ENCODE measurements at regions not wholly inside any gene's neighbourhood (a gene's known extent, or its start where the extent isn't known, plus 50 kb on each side); places are given as distances from the start of the nearest gene placed in this dataset.
"Not testable (repeated sequence)": the region's sequence is repeated elsewhere in the genome, so short reads cannot be mapped to it uniquely, and the experiment has no call there.

DNA sequence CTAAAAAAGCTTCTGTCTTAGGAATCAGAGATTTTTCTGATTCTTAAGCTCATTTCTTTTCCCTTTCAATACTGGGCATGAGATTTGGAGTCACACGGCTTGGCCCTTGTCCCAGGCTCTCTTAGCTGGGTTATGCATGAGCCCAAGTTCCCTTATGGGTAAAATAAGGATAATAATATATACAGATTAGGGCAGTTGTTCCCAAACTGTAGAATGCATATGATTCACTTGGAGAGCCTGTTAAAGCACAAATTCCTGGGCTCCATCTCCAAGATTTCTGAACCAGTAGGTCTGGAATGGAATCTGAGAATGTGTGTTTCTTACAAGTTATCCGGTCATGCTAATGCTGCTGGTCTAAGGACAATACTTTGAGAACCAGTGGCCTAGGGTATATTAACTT is 154.0 kb downstream of the REEP3 start:
- H3K9me3 ChIP-seq, result no peaks in the 10 kb centered on the region
- no peak for DNase-seq
- ChIA-PET CTCF (interaction anchor here (1.2 kb wide), 1 partner anchor 45 kb away, joined by 3 read pairs; no protein-coding TSS in a partner anchor), POLR2A (no interaction called here)
- H3K36me3 ChIP-seq (ENCODE audit: control insufficient read depth, insufficient read depth, low read length), result no peaks in the 10 kb centered on the region
- Mint-ChIP-seq H3K27ac (ENCODE audit: unreplicated experiment) (no peak overlapping the region), H3K36me3 (ENCODE audit: insufficient read depth, unreplicated experiment) (no peaks in the 10 kb centered on the region), H3K4me1 (ENCODE audit: low read depth, unreplicated experiment) (no peaks in the 10 kb centered on the region), H3K4me3 (ENCODE audit: unreplicated experiment) (no peak overlapping the region), H3K9me3 (ENCODE audit: unreplicated experiment) (no peaks in the 10 kb centered on the region), H3K27me3 (ENCODE audit: insufficient read depth, unreplicated experiment) (no peaks in the 10 kb centered on the region)
- intact Hi-C loops (cut with micrococcal nuclease; ENCODE audit: unreplicated experiment), result no loop called here
- no TSS peak for BruUV-seq (replicated peaks)
- TF ChIP-seq, protein P1, sequence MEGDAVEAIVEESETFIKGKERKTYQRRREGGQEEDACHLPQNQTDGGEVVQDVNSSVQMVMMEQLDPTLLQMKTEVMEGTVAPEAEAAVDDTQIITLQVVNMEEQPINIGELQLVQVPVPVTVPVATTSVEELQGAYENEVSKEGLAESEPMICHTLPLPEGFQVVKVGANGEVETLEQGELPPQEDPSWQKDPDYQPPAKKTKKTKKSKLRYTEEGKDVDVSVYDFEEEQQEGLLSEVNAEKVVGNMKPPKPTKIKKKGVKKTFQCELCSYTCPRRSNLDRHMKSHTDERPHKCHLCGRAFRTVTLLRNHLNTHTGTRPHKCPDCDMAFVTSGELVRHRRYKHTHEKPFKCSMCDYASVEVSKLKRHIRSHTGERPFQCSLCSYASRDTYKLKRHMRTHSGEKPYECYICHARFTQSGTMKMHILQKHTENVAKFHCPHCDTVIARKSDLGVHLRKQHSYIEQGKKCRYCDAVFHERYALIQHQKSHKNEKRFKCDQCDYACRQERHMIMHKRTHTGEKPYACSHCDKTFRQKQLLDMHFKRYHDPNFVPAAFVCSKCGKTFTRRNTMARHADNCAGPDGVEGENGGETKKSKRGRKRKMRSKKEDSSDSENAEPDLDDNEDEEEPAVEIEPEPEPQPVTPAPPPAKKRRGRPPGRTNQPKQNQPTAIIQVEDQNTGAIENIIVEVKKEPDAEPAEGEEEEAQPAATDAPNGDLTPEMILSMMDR (IDR thresholded peaks at IDR 0.05; ENCODE audit: insufficient read depth in 1 of 2, low read depth in 1 of 2, low read length in 1 of 2, severe bottlenecking in 1 of 2, unreplicated experiment in 1 of 2), result no peak
- no peaks in the 10 kb centered on the region for H3K4me1 ChIP-seq
- H3K27me3 ChIP-seq (replicated peaks; ENCODE audit: control insufficient read depth, insufficient read depth, low read length), result no peaks in the 10 kb centered on the region
- no peak overlapping the region for H3K4me3 ChIP-seq (ENCODE audit: low read depth, low read length)

DNA sequence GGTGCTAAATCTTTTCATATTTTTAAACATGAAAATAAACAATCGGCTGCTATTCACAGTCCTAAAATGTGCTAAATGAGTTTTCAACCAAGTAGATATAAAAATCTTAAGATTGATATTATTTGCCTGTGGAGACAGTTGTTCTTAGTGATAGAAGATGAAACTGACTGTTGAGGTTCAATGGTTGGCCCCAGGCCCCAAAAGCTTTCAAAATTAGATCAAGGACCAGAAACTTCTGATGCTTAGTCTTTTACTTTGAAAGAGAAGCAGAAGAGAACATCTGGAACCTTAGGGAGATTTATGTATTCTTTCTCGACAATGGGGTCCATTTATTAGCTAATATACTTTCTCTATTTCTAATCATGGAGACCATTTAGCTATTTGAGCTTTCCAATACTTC is 155.8 kb downstream of the REEP3 start:
- no peaks in the 10 kb centered on the region for H3K9me3 Mint-ChIP-seq (ENCODE audit: unreplicated experiment)
- BruUV-seq (replicated peaks), result no TSS peak
- TF ChIP-seq, protein P1 (IDR thresholded peaks at IDR 0.05; ENCODE audit: insufficient read depth in 1 of 2, low read depth in 1 of 2, low read length in 1 of 2, severe bottlenecking in 1 of 2, unreplicated experiment in 1 of 2), result no peak

DNA sequence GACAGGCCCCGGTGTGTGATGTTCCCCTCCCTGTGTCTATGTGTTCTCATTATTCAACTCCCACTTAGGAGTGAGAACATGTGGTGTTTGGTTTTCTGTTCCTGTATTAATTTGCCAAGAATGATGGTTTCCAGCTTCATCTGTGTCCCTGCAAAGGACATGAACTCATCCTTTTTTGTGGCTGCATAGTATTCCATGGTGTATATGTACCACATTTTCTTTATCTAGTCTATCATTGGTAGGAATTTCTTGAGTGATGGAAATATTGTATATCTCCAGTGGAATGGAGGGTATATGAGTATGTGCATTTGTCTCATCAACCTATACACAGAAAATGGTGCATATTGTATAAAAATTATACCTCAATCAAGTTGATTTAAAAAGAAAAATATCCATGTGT is 159.3 kb downstream of the REEP3 start:
- H3K27ac Mint-ChIP-seq (ENCODE audit: unreplicated experiment); H3K9me3 Mint-ChIP-seq (ENCODE audit: unreplicated experiment); H3K4me3 ChIP-seq (ENCODE audit: low read depth, low read length); H3K36me3 ChIP-seq (ENCODE audit: control insufficient read depth, insufficient read depth, low read length); H3K4me1 ChIP-seq; H3K27me3 Mint-ChIP-seq (ENCODE audit: insufficient read depth, unreplicated experiment); H3K4me1 Mint-ChIP-seq (ENCODE audit: low read depth, unreplicated experiment); DNase-seq; CTCF ChIA-PET; BruUV-seq (replicated peaks); H3K27me3 ChIP-seq (replicated peaks; ENCODE audit: control insufficient read depth, insufficient read depth, low read length); H3K9me3 ChIP-seq; H3K4me3 Mint-ChIP-seq (ENCODE audit: unreplicated experiment); H3K36me3 Mint-ChIP-seq (ENCODE audit: insufficient read depth, unreplicated experiment); POLR2A ChIA-PET; intact Hi-C loops (cut with micrococcal nuclease; ENCODE audit: unreplicated experiment): not testable (repeated sequence)

More for the DNA sequence above, 155.8 kb downstream of the REEP3 start:
- POLR2A ChIA-PET, result no interaction called here
- Histone ChIP-seq H3K4me1 (no peaks in the 10 kb centered on the region), H3K4me3 (ENCODE audit: low read depth, low read length) (no peak overlapping the region), H3K9me3 (no peaks in the 10 kb centered on the region), H3K27me3 (replicated peaks; ENCODE audit: control insufficient read depth, insufficient read depth, low read length) (no peaks in the 10 kb centered on the region), H3K36me3 (ENCODE audit: control insufficient read depth, insufficient read depth, low read length) (no peaks in the 10 kb centered on the region)
- intact Hi-C loops (cut with micrococcal nuclease; ENCODE audit: unreplicated experiment), result no loop called here
- H3K27me3 Mint-ChIP-seq (ENCODE audit: insufficient read depth, unreplicated experiment), result no peaks in the 10 kb centered on the region
- no peak overlapping the region for H3K27ac Mint-ChIP-seq (ENCODE audit: unreplicated experiment)
- CTCF ChIA-PET, result interaction anchor here (0.6 kb wide), 1 partner anchor 43 kb away, joined by 3 read pairs; no protein-coding TSS in a partner anchor
- H3K4me1 Mint-ChIP-seq (ENCODE audit: low read depth, unreplicated experiment), result no peaks in the 10 kb centered on the region
- H3K4me3 Mint-ChIP-seq (ENCODE audit: unreplicated experiment), result no peak overlapping the region
- DNase-seq, result no peak
- H3K36me3 Mint-ChIP-seq (ENCODE audit: insufficient read depth, unreplicated experiment), result no peaks in the 10 kb centered on the region

All from Caco-2 (cell line).